Hepatocyte (in vitro differentiated cells): ENCODE measurements at regions not wholly inside any gene's neighbourhood (a gene's known extent, or its start where the extent isn't known, plus 50 kb on each side); places are given as distances from the start of the nearest gene placed in this dataset.

Source experiments
- EZH2 ChIP-seq: fragments of 200-600 bp; sonication (generic); IDR thresholded peaks from 2 replicates; pipeline ENCODE4 v1.6.1; 2016; ENCODE audit warnings: antibody characterized with exemption, mild to moderate bottlenecking, borderline replicate concordance
- EZH2phosphoT487 ChIP-seq: fragments of 200-600 bp; sonication (generic); IDR thresholded peaks from one replicate; pipeline ENCODE4 v1.6.1; 2018; ENCODE audit warnings: antibody characterized with exemption, mild to moderate bottlenecking, low read depth, moderate library complexity; ENCODE audit not compliant: unreplicated experiment, severe bottlenecking
- TF ChIP-seq, protein P1 (sequence below): fragments of 200-600 bp; sonication (generic); IDR thresholded peaks from 2 replicates; pipeline ENCODE4 v1.5.1; 2016; ENCODE audit warnings: antibody characterized with exemption, mild to moderate bottlenecking; ENCODE audit not compliant: poor library complexity

DNA sequence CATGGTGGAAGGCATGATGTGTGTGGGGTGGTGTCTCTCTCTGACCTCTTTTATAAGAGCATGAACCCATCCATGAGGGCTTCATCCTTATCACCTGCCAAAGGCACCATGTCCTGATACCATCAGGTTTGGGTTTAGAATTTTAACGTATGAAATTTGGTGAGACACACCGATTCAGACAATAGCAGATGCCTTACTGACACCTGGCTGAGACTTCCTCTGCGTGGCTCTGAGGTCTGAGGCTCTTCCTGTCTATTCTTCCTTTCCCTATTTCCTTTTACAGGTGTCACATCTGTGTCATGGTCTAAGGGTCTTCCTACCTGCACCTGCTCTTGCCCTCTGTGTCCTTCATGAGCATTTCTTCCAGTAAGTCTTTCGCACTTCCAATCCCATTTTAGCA, 320.7 kb upstream of the CLNK start:
- TF ChIP-seq, protein P1, sequence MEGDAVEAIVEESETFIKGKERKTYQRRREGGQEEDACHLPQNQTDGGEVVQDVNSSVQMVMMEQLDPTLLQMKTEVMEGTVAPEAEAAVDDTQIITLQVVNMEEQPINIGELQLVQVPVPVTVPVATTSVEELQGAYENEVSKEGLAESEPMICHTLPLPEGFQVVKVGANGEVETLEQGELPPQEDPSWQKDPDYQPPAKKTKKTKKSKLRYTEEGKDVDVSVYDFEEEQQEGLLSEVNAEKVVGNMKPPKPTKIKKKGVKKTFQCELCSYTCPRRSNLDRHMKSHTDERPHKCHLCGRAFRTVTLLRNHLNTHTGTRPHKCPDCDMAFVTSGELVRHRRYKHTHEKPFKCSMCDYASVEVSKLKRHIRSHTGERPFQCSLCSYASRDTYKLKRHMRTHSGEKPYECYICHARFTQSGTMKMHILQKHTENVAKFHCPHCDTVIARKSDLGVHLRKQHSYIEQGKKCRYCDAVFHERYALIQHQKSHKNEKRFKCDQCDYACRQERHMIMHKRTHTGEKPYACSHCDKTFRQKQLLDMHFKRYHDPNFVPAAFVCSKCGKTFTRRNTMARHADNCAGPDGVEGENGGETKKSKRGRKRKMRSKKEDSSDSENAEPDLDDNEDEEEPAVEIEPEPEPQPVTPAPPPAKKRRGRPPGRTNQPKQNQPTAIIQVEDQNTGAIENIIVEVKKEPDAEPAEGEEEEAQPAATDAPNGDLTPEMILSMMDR, result no peak
- TF ChIP-seq EZH2 (no peak), EZH2phosphoT487 (no peak)
